GM18505 (cell line): ENCODE measurements at regions not wholly inside any gene's neighbourhood (a gene's known extent, or its start where the extent isn't known, plus 50 kb on each side); places are given as distances from the start of the nearest gene placed in this dataset.

Experiments
- ATAC-seq: cut with Tn5 transposase; IDR thresholded peaks from one replicate; pipeline ENCODE4 v1.9.1; 2021; ENCODE audit not compliant: unreplicated experiment
- POLR2A ChIP-seq: IDR thresholded peaks from 4 replicates; pipeline ENCODE4 v1.6.1; 2011; ENCODE audit warnings: borderline replicate concordance; ENCODE audit not compliant: insufficient read depth, insufficient read length; ENCODE audit errors: extremely low read depth

- ATAC-seq, result no peak
- TF ChIP-seq POLR2A, result no peak
Observed at GRCh38 chrX:39721566-39722279, 376.0 kb downstream of the BCOR start.

- TF ChIP-seq POLR2A, result no peak
- ATAC-seq, result no peak
Observed at GRCh38 chrX:39724544-39724943, 373.2 kb downstream of the BCOR start.

GRCh38 chrX:39725114-39725513, 372.6 kb downstream of the BCOR start:
- no peak for ATAC-seq
- no peak for TF ChIP-seq POLR2A

GRCh38 chrX:39725928-39726619, 371.7 kb downstream of the BCOR start:
- no peak for ATAC-seq

GRCh38 chrX:39726771-39727170, 371.0 kb downstream of the BCOR start:
- no peak for TF ChIP-seq POLR2A
- ATAC-seq, result no peak

More at GRCh38 chrX:39725928-39726619, 371.7 kb downstream of the BCOR start:
- TF ChIP-seq POLR2A, result no peak

GRCh38 chrX:39728025-39728424, 369.7 kb downstream of the BCOR start:
- ATAC-seq, result no peak
- TF ChIP-seq POLR2A, result no peak

- TF ChIP-seq POLR2A, result no peak
- no peak for ATAC-seq
Observed at GRCh38 chrX:39728852-39729598, 368.7 kb downstream of the BCOR start.

GRCh38 chrX:39729981-39730661, 367.6 kb downstream of the BCOR start:
- TF ChIP-seq POLR2A, result no peak
- no peak for ATAC-seq

GRCh38 chrX:39730662-39731329, 367.0 kb downstream of the BCOR start:
- ATAC-seq, result no peak
- no peak for TF ChIP-seq POLR2A

GRCh38 chrX:39731330-39731667, 366.5 kb downstream of the BCOR start:
- ATAC-seq, result no peak
- TF ChIP-seq POLR2A, result no peak

- no peak for ATAC-seq
- no peak for TF ChIP-seq POLR2A
Observed at GRCh38 chrX:39731735-39732134, 366.0 kb downstream of the BCOR start.

- ATAC-seq, result no peak
- no peak for TF ChIP-seq POLR2A
Observed at GRCh38 chrX:39733745-39734144, 364.0 kb downstream of the BCOR start.
